CD4-positive, alpha-beta T cell treated with Interleukin-21 for 1 hour (primary cell): ENCODE measurements at regions not wholly inside any gene's neighbourhood (a gene's known extent, or its start where the extent isn't known, plus 50 kb on each side); places are given as distances from the start of the nearest gene placed in this dataset.
"Not testable (repeated sequence)": the region's sequence is repeated elsewhere in the genome, so short reads cannot be mapped to it uniquely, and the experiment has no call there.

ENCODE experiments used
- DNase-seq: peaks from one replicate; pipeline ENCODE4 v3.0.0-alpha.2; 2020

DNA sequence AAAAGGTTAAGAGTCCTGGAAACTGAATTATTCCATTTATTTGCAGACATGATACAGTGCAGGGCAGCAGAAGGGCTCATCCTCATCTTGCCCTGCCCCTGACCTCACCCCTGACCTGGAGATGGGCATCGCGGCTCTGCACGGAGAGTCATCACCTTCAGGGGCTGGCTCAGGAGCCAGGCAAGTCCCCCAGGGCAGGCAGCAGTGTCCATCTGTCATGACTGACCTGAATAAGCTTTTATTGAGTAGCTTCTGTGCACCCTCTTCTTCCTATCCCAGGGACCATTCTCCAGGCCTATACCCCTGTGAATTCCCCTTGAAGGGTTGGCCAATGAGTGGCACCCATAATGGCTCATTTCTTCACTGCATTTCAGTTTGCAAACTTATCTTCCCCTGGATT, 484.2 kb downstream of the ZNF536 start:
- no peak for DNase-seq

DNA sequence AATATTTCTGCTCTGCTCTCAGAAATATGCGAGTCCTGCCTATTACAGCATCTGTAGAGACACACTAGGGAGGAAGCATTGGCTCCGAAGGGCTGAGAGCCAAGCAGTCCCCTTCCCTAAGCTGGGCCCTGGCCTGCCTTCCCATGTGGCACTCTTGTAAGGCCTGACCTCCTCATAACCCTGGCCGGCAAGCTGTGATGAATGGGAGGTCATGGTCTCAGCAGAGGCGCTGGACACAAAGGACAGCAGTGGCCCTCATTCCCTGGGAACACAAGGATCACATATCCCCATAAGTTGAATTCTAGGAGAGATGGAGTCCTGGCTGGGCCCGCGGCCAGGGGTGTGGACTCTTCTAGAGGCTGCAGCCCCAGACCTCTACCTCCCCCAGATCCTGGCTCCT, 483.3 kb downstream of the ZNF536 start:
- DNase-seq = no peak

DNA sequence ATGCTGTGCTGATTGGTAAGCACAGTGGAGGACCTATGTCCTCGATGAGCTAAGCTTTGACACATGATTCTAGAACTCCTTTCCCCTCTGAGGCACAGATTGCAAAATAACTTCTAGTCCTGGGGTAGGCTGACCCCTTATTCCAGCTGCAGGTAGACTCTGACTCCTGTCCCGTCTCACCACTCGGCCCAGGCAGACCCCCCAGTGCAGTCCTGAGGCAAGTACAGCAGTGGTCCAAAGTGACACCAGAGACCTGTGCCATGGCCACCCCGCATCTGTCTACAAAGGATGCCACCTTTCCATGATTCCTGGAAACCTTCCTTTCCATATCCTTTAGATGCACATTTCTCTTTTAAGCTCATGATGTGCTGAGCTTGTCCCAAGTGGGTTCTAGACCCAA, 482.5 kb downstream of the ZNF536 start:
- DNase-seq = no peak

DNA sequence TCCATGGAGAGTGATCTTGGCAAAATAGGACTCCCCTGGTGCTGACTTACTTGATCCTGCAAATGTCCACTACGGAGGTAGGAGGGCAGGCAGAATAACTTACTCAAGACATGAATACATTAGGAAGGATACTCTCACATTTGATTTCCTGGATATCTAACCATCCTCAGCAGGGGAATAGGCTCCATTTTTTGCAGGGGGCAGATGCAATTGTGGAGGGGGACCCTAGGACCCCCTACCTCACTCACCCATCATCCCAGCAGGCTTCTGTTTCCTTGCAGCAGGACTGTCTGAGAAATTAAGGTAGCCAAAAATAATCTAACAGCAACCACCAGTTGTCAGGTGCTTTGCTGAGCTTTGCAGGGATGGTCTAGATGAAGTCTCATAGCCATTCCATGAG, 482.0 kb downstream of the ZNF536 start:
- DNase-seq = no peak

DNA sequence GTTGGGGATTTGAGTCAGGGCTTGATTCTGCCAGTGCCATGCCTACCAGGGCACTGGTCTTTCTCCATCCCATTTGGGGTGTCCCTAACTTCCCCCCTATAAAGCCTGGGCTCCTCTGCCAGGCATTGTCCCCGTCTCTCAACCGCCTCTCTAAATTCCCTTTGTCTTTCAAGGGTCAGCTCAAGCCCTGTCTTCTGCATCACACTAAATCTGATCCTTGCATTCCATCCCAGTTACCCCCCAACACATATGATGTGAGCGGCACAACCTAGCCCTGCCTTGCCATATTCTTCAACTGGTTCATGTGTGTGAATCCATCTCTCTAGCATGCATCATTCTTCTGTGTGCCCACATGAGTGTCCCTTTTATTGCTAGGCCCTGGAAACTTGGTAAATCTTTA, 480.9 kb downstream of the ZNF536 start:
- no peak for DNase-seq

DNA sequence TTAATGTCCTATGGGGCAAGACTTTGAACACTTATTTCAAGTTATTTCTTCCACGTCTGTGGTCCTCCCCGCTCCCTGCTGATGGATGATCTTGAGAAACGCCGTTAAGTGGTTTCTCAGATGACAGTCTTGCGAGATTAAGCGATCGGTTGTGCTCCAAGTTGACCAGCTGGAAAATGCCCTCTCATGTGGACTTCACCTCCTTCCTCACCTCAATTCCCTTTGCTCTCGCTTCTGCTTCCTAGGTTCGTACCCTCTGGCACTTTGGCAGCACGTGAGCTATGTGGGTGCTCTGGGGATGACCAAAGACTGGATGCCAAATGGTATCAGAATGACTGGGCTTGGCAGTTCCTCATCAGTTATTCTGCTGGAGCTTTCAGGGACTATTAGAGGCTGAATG, 480.0 kb downstream of the ZNF536 start:
- no peak for DNase-seq

DNA sequence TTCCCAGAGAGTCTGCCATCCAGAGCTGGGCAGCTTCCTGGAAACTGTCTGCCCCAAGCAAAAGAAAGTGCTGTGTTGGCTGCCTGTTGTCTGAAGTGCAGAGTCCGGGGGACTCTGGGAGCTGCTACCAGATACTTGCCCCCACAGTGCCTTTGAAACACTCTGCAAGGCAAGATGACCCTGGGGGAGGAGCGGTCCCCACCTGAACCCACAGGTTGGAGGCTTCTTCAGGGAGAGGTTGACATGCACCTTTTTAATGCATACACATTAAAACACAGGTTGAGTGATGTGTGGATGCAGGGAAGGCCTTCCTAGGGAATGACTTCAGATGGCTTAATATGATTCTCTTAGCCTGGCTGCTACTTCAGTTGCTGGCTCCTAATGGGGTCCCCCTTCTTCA, 479.5 kb downstream of the ZNF536 start:
- no peak for DNase-seq

DNA sequence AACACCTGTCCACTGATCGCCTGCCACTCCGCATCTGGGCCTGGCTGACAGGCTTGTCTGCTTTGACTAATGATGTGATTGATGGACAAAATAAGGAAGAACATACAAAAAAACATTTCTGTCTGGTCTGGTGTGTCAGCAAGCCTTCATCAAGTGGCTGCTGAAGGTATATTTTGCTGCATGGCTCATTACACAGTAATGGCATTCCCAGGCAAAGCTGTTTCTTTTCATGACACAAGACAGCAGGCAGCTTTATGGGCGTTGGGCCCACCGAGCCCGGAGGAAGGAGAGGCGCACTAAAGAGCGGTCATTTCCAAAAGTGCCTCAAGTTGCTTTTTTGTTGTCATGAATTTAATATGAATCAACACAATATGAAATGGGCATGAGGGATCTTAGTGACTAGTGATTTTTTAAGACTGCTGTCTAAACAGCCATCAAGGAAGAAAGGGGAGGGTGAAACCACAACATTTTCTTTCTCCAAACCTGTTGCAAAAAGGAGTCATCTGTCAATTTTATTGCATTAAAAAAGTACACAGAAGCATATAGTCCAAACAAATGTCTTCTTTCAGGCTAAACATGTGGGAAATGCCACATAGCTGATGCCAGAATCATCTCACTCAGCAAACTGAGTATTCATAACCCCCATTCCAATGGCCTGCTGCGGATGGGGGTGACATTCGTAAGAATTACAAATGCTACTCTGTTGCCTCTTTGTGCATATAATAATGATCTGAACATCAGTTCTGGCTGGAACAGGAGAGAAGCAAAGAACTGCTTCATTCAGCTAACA, 476.6 kb downstream of the ZNF536 start:
- DNase-seq = no peak

DNA sequence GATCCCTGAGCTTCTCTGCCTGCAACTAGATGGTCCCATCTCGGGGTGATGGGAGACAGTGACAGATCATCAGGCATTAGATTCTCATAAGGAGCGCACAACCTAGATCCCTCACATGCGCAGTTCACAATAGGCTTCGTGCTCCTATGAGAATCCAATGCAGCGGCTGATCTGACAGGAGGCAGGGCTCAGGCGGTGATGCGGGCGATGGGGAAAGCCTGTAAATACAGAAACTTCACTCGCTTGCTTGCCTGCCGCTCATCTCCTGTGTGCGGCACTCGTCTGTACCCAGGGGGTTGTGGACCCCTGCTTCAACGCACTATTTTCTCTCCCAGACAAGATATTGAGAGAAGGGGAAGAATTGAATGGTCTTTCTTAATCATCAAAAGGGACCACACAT, 473.9 kb downstream of the ZNF536 start:
- no peak for DNase-seq

DNA sequence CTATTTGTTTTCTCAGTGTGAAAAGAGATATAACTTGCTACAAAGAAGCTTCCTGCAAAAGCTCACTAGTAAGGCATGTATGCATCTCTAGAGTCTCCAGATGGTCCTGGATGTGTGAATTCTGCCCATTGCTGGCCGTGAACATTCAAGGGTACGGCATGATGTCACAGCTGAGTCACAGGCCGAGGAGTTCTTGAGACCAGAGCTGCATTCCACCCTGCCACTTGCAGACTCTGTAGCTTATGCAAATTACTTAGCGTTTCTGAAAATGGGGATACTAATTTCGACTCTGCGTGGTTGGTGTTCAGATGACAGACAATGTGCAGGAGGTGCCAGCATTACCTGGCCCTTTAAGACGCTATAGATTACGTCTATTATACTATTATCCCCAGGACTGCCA, 470.7 kb downstream of the ZNF536 start:
- no peak for DNase-seq

DNA sequence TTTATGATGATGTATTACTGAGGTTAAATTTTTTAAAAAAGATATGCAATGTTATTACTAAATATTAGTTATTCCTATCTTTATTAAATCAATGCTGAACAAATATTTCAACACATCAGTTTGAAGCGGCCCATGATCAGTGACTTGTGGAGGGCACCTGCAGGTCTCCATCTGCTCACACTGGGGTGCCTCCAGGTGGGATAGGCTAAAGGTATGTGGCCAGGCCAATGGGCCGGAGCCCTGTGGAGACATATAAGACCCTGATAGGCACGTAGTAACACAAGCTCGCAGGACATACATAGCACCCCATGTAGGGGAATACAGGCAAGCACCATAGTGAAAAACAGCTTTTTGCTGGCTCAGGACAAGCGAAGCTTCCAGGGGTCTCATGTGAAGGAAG, 469.8 kb downstream of the ZNF536 start:
- no peak for DNase-seq

DNA sequence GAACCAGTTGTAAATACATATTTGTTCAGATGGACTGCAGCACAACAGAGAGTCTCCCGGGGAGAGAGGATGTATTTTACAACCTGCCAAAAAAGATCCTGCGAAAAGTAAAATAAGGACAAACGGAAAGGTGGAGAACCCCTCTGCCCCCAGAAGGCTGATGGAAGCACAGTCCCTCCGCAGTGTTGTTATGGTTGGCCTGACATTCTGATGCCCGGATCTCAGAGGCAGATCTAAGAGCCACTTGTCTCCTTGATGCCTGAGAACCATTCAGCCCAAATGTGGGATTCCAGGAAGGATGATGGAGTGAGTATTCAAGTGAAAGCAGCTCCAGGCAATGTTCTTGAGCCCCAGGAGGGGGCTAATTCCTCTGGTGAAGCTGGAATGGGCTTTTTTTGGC, 458.7 kb downstream of the ZNF536 start:
- no peak for DNase-seq

DNA sequence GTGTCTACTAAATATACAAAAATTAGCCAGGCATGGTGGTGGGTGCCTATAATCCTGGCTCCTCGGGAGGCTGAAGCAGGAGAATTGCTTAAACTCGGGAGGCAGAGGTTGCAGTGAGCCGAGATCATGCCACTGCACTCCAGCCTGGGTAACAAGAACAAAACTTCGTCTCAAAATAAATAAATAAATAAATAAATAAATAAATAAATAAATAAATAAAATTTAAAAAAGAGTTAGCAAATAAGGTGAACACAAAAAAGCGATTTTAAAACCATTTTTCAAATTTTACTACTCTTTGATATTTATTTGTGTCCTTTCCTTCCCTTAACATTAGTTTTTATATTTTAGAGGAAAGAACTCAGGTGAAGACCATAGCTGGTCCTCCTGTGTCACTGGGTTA, 453.3 kb downstream of the ZNF536 start:
- not testable (repeated sequence) for DNase-seq

DNA sequence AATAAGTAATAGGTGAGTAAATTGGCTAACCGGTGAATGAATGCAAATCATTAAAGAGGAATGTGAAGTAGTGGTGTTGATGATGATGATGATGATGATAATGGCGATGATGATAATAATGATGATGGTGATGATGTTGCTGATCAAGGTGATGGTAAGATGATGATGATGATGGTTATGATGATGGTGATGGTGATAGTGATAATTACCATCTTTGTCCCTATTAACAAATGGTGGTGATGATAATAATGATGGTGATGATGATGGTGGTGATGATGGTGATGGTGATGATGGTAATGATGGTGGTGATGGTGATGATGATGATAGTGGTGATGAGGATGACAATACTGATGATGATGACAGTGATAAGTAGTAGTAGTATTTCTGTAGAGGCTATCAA, 452.6 kb downstream of the ZNF536 start:
- DNase-seq = no peak

DNA sequence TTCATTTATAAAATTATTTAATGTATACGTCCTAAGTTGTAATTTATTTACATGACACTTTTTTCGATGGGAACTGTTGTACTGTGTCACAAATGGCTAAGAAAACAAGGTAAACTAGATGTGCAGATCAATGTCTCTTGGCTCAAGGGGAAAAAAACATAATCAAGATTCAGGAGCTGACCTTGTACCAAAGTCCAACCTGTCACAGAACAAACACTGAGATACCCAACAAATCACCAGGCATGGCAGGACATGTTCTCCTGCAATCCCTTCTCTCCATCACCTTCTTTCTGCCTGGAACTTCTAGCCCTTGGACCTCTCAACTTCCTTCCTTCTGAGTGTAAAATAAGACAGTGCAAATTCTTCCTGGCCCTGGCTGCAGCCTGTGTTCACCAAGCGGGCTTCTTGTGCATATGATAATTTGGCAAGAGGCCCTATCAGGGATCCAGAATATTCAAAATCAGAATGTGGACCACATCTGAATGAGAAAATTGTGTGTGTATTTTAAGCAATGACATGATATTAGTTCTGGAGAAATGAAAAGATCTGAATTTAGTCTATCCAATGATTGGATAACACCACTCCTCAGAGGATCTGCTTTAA, 445.9 kb downstream of the ZNF536 start:
- no peak for DNase-seq

DNA sequence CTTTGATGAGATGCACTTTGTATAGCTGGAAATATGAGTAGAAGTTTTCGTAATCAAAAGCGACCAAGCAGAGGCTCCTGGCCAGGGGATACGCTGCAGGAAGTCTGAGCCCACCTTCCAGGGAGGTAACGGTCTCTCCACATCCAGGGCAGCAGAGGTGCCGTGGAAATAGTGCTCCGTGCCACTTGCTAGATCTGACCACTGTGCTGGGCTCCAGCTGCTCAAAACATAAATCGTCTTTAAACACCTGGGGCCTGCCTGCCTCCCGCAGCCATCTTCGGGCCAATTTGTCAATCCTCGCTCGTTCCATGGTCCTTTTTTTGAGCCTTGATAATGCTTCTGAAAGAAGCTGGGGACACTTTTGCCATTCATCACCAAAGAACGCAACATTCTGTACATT, 445.0 kb downstream of the ZNF536 start:
- no peak for DNase-seq

DNA sequence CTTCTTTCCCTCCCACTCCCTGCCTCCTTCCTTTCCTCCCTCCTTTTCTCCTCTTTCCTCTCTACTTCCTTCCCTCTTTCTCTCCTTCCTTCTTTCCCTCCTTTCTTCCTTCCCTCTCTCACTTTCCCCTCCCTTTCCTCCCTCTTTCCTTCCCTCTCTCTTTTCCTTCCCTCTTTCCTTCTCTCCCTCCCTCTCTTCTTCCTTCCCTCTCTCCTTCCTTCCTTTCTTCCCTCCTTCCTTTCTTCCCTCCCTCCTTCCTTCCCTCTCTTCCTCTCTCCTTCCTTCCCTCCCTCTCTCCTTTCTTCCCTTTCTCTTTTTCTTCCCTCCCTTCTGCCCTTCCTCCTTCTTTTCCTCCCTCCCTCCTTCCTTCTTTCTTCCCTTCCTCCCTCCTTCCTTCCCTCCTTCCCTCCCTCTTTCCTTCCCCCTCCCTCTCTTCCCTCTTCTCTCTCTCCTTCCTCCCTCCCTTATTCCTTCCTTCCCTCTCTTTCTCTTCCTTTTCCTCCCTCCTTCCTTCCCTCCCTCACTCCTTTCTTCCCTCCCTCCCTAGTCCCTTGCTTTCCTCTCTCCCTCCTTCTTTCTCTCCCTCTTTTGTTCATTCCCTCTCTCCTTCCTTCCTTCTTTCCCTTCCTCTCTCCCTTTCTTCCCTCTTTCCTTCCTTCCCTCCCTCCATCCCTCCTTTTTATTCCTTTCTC, 443.9 kb downstream of the ZNF536 start:
- no peak for DNase-seq

DNA sequence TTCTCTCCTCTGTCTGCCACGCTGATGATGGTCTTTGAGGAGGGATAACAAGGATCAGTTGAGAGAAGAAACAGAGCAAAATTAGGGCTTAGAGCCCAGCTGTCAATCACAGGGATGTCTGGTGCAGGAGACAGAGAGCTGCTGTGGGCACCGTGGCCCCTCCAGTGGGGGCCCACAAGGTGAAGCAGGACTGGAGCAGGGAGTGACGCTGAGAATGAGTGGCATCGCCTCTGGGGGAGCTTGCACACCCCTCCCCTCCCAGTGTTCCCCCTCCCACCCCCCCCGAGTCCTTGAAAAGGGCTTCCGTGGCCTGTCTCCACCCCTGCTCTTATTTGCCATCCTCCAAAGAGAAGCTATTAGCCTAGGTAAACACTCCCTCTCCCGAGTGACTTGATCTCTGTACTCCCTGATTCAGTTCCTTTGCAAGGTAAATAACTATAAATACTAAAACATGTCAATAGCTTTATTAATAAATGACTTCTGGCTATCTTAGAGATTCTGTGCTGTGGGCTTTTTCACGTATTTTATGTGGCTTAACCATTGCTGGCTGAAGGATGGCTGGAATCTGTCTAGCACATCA, 440.0 kb downstream of the ZNF536 start:
- no peak for DNase-seq

DNA sequence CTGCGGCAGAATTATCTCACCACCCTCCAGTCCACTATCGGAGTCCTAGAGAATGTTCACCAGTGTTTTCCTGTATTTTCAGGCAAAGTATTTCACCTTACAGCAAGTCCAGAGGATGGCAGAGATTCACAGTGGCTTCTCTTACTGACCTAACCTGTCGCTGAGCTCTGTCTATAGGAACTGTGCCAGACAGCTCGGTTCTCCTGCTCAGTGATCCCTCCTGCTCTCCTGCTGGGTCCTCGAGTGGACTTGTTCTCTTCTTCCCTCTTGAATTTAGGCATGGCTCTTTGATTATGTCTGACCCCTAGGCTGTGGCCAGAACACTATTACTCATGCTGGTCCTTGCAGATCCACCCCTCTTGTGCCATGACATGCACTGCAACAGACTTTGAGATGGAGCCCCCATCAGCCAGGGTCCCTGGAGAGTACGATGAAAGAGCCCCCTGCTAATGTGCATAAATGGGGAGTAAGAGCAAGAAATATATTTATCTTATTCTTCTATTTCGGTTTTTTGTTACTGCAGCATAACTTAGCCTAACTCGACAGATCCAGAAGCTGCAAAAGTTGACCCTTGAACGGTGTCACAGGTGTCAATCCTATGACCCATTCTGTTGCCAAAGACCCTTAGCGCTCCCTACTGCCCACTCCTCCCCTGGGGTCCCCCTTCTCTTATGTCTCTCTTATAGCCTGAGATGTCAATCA, 439.4 kb downstream of the ZNF536 start:
- no peak for DNase-seq

DNA sequence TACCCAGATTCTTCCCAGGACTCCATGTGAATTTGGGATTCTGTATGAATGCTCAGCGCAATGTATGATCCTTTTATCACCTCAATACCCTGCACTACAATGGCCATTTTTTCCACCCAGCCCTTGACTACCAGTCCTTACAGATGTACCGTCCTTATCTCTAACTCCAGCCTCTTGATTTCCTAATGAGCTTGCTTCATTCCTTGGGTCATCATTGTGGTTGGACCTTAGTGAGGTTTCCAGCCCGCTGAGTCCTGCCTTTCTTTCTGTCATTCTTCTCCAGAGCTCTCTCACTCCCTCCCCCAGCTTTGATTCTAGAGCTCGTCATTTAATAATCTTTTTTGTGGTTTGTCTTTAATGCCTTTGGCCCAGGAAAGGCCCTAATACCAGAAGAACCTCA, 438.5 kb downstream of the ZNF536 start:
- no peak for DNase-seq

DNA sequence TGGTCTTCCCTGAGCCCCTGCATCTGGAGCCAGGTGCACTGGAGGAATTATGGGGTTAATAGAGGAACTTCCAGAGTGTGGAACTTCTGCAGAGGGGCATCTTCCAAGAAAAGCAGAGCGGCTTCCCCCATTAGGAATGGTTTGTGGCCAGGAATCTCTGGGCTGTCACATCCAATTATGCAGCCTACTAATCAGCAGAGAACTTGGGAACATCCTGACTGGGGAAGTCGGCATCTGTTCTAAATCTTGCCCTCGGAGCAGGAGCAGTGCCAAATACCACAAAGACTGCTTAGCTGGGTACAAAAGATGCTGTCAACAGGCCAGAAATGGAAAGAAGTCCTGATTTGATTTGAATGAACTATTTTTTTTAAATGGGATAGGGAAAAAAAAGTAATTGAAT, 435.1 kb downstream of the ZNF536 start:
- no peak for DNase-seq

DNA sequence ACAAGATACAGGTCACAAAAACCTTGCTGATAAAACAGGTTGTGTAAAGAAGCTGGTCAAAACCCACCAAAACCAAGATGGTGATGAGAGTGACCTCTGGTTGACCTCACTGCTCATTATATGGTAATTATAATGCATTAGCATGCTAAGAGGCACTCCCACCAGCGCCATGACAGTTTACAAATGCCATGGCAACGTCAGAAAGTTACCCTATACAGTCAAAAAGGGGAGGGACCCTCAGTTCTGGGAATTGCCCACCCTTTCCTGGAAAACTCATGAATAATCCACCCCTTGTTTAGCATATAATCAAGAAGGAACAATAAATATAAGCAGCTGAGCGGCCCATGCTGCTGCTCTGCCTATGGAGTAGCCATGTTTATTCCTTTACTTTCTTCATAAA, 434.1 kb downstream of the ZNF536 start:
- no peak for DNase-seq

DNA sequence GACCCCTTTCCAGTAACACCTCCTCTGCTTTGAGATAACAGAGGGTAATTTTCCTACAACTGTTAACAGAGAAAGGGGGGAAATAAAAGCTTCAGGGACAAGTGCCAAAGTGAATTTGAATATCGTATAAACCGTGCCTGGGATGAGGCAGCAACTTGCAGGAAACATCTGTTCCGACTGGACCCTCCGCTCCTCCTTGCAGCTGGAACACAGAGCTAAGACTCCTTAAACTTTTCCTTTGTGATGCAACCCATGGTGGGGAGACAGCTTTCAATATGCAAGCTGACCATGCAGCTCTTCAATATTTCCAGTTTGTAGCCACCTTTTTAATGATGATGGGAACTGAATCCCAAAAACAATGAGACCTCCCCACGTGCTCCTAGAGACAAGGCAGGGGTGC, 432.6 kb downstream of the ZNF536 start:
- DNase-seq = no peak
